ENCODE measurements at regions not wholly inside any gene's neighbourhood (a gene's known extent, or its start where the extent isn't known, plus 50 kb on each side); places are given as distances from the start of the nearest gene placed in this dataset.

DNA sequence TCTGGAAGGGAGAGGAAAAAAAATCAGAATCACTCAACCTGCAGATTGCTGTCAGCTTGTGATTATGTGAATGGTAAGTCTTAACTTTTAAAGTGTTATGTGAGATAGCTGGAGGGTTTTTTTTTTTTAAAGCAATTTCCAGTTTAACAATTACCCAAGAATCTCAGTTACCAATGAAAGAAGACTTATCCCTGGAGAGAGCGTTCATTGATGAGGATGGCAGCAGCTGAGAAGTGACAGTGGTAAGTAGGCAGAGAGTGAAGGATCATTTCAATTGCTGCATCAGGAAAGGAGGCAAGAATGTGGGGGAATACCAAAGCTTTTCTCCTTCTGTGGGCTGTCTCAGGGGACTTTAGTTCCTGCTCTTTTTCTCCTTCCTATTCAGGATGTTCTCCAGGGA is 370.2 kb upstream of the C9orf72 start:
- intact Hi-C loops (cut with DNase I): no loop called here

DNA sequence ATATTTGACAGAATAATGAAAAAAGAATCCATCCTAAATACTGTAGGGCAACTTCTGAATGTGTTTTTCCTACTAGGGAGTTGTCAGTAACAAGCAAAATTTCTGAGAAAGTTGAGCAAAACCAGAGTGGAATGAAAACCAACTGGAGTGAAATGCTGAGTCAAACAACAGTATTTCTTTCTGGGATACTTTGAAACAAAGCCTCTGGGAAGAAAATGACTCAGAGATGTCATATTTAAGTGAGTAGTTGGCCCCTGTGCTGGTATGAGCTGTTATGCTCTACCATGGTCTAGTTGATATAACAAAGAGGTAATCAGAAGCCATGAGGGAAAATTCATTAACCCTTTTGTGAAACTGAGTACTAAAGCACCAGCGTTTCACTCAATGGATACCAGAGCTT is 372.1 kb upstream of the C9orf72 start:
- DNase-seq: no peak
- intact Hi-C loops (cut with DNase I): no loop called here

More for the DNA sequence above, 370.2 kb upstream of the C9orf72 start:
- DNase-seq: peak in 13 of 42 donors; percentile 5 to 59 (median 21)

DNA sequence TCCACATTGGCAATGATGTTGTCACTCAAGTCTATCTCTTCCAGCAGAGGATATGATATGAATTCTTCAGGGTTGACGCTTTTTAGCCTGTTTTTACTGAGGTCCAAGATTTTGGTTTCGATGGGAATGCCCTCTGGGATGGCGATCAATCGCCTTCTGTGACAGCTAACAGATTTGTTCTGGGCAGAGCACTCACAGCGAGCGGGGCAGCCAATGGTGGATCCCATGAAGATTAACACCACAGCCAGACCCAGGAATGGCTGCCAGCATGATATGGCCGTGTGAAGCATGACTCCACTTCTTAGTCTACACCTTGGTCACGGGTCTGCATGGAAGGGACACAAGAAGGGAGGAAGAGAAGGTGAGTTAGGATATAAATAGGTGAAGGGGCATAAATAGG is 377.1 kb upstream of the C9orf72 start:
- intact Hi-C loops (cut with DNase I): no loop called here
- DNase-seq: no peak

DNA sequence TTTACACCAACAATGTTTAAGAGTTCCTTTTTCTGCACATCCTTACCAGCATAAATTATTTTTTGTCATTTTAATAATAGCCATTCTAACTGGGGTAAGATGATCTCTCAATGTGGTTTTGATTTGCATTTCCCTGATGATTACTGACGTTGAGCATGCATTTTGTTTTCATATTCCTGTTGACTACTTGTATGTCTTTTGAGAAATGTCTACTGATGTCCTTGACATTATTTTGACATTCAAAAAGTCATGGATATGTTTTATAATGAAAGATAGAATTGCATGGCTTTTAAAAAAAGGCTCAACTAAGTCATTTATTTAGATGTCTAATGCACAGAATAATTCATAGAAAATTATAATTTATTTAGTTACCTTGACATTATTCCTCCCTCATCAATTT is 381.6 kb upstream of the C9orf72 start:
- DNase-seq: no peak
- intact Hi-C loops (cut with DNase I): no loop called here

DNA sequence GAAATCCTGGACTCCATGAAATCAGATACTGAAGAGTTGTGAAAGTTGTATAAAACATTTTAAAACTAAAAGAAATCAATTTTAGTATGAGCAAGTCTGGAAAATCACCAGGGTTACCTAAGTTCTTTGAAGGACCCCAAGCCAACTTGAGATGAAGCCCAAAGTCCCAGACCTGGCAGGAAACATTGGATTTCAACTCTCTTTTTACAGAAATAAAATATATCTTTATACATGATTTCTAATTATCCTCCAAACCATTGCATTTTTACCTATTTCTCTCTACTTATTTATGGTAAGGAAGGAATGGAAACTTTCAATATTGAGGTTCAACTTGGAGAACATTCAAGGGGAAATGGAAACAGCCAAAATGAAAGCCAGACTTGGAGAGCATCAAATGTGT is 390.6 kb upstream of the C9orf72 start:
- DNase-seq: no peak
- intact Hi-C loops (cut with DNase I): no loop called here

DNA sequence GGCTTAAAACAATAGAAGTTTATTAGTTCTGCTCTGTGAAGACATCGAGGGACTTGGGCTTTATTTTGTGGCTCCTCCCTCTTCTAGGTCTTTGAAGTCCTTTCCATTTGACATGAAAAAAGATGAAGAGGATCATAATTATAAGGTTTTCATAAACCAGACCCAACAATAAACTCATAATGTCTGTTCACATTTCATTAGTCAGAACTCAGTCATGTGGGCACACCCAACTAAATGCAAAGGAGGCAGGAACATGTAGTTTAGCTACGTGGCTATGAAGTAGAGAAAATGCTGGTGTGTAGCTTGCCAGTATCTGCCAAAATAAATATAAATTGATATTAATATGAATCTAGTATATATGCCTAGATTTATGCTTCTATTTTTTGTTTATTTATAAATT is 393.9 kb upstream of the C9orf72 start:
- DNase-seq: no peak
- intact Hi-C loops (cut with DNase I): no loop called here

DNA sequence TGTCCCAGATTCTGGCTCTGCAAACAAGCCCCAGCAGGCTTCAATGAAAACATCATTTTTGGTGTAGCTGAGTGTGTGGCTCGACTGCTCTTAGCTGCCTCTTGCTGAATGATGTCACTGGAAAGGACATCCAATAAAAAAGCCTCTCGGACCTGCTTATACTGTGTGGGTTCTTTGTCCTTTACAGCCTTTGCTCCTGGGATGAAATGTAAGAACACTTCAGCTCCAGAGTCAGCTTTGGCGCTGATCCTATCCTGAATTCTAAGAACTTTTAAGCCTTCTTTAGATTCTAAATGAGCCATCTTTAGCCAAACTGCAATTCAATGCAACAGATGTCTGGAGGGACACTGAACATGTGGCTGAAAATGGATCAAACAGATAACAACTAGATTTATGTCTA is 404.6 kb upstream of the C9orf72 start:
- intact Hi-C loops (cut with DNase I): no loop called here
- no peak for DNase-seq

DNA sequence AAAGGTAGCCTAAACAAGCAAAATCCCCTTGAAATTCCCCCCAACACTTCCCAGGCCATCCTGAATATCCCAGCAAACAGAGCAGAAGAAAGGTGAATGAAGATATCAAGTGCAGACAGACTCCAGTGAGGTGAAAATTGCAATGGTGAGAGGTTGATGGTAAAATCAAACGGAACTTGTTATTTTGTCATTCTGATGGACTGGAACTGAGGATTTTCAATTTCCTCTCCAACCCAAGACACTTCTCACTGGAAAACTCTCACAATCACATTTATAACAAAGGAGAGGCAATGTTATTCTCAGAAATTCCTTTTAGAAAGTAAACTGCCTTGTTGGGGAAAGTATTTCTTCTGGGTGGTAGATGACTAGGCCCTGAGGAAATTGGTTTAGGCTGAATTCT is 412.4 kb upstream of the C9orf72 start:
- DNase-seq: no peak
- intact Hi-C loops (cut with DNase I): no loop called here

DNA sequence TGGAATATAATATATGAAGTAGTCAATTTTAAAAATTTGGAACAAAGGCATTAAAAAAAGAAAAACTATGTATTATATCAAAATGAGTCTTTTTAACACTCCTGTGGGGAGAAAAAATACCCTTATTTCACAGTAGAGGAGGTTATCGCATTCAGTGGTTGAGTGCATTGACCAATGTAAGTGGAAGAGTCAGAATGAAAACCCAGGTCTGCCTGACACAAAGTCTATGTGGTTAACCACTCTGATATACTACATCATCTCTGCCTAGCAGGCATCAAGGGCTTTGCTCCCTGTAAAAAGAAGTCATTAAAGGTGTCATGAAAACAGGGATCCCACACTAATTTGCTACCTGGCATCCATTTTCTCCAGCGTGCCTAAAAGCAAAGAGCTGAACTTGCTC is 417.2 kb upstream of the C9orf72 start:
- intact Hi-C loops (cut with DNase I): no loop called here
- DNase-seq: no peak

DNA sequence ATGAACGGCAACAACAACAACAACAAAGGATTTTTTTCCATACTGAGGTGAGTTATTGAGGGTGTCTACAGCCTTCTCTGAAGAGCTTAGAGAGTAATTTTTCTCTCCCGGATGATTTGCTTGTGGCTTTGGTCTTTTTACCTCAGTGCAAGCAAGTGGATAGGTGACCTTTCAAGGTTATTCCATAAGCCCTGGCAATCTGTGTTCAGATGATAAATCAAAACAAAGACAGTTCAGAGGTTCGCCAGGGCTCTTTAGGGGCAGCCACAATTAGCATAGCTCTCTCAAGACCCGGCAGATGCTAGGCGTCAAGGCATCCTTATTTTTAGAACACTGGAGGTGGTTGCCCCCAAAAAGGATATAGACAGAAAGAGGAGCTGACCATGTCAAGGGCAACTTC is 417.9 kb upstream of the C9orf72 start:
- no peak for DNase-seq
- intact Hi-C loops (cut with DNase I): no loop called here

DNA sequence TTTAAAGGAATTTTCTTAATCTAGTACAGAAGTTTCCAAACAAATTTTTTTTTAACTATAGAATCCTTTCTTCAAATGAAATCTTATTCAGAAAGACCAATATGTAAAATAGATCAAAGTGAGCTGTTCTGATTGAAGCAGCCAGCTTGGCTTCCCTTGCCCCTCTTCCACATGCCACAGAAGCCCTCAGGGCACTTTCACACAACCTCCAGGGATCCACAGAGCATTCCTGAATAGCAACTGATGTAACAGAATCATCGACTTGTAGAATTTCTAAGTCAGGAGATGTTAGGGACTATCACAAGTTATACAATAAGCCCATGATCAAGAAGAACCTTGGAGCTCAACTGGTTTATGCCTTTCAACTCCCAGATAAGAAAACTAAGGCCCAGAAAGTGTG is 427.8 kb upstream of the C9orf72 start:
- intact Hi-C loops (cut with DNase I): no loop called here
- DNase-seq: no peak

DNA sequence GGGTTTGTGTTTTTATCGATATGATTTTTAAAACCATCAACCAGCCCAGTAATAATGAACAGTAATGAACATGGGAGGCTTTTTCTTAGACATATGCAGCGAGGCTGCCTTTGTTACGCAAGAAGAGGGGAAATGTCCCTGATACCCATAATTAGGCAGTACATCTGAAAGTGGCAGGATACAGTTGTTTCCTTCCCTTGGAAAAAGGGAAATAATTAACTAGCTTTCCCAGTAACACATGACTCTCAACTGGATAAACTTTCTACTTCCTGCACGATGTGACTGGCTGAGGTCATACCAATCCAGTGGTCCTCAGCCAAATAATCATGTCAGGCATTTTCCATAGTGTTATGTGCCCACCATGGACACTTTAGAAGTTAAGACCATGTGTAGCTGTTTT is 431.6 kb upstream of the C9orf72 start:
- intact Hi-C loops (cut with DNase I): no loop called here
- no peak for DNase-seq

DNA sequence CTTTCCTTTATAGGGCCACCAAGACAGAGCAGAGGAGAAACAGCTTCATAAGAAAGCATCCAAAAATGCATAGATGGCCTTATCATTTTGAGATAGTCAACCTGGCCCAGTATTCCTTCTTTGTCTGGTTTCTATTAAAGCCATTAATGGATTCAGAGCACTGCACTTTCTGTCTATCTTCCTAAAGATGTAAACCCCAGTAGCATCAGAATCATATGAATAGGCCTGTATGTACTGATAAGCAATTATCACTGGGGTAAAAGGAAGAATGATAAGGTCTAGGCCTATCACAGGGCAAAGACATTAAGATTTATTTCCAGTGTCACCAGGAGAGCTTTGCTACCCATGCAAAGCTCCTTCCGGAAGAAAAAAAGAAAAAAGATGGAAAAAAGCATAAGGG is 432.5 kb upstream of the C9orf72 start:
- intact Hi-C loops (cut with DNase I): no loop called here
- DNase-seq: no peak

DNA sequence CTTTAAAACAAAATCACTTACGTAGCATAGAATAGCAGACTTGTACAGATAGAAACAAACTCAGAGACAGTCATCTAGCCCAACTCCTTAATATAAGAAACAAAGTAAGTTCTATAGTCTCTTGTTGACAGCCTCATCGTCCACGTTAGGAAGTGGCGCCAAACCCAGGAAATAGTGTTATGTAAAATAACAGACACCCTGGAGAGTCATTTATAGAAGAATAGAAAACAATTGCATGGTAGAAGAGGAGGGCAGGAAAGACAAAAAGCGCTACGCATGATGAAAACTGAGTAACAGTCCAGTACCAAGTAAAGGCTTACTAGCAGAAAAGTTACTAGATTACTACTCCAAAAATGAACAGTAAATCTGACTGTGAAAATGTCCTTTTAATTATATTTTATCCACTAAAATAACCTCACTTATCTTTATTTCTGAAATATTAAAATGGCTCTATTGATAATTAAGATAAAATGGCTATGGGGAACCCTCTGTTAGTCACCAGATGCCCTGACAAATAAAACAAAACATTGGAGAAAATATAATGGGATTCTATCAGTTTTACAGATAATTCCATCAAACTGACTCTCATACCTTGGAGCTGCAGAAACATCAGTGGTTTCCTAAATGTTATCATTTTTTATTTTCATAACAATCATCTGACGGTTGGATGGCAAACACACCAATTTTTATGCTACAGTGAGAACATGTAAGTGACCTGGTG is 434.0 kb upstream of the C9orf72 start:
- intact Hi-C loops (cut with DNase I): no loop called here
- DNase-seq: no peak

DNA sequence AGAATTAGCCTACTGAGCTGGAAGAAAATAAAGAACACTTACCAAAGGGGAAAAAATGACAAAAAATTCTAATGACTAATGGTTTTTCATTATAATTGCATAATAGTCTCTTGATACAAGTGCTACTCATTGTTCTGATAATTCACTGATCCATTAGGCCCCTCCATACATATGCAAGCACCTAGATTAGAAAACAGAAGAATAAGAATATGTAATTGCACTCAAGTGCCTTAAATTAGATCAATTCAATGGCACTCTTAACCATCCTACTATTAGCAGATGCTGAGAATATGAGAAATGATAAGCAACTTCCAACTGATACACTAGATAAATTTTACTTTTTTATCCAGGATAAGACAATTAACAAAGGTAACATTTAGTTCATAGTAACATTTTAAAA is 440.9 kb upstream of the C9orf72 start:
- intact Hi-C loops (cut with DNase I): no loop called here
- DNase-seq: no peak

DNA sequence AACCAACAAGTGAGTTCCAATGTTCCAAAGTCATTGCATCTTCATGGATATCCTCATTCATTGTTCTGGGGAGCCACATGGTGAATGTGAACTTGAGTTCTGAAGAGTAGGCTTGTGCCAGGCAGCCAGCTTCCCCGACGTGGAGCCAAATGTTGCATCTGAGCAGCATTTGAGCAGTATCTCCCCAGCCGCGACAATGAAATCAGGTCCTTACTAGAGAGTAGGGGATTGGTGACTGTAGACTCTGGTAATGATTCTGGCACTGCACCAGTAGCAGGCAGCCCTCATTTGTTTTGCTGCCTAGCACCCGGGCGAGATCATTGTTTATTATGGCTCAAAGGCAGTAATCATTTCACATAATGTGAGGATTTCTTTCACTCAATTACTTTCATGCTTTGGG is 451.4 kb upstream of the C9orf72 start:
- intact Hi-C loops (cut with DNase I): no loop called here
- DNase-seq: peak in 22 of 42 donors; percentile 0 to 48 (median 16)

DNA sequence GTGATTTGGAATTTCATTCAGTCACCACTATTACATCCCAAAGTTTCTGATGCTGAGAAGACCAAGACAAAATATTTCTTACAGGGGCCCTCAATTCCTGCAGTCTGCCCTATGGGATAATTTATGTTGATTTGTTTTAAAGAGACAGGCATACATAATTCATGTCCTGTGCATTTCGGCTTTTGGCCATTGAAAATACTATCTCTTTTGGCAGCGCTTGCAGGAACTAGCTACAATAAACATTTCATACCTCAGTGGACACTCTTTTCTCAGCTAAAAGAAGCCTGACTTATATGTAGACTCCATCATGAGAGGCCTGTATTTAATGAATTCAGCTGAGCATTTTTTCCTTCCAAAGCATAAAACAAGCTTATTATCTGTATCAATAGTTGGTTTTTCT is 451.9 kb upstream of the C9orf72 start:
- DNase-seq: no peak
- intact Hi-C loops (cut with DNase I): no loop called here

DNA sequence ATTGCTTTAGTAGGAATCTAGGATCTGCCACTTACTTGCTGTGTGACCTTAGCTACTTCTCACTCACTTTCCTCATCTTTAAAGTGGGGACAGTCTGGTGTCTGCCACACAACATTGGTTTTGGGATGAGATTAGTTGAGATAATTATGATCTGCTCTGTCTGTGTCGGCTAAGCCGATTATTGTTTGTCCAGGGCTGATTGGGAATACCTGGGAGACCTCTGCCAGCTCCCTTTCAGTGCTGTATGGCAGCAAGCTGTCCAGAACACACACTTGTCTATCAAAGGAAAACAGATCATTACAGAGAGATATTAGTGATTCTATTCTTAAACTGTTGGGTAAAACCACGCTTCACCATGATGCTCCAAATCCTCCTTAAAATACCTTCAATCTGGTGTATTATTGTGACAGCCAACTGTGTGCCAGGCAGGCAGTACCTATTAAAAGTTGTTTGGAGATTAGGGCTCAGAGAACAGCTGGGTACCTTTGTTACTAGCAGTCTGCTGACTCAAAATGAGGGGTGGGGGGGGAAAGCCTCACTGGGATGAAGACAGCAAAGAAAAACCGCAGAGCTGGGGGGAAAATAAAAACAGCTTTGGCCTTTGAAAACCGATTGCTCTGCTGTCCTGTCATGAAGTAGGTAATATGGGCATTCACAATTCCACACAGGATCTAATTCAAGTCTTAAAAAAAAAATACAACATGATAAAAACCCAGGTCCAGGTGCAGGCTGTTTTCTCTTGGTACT is 458.4 kb upstream of the C9orf72 start:
- intact Hi-C loops (cut with DNase I): no loop called here
- no peak for DNase-seq

DNA sequence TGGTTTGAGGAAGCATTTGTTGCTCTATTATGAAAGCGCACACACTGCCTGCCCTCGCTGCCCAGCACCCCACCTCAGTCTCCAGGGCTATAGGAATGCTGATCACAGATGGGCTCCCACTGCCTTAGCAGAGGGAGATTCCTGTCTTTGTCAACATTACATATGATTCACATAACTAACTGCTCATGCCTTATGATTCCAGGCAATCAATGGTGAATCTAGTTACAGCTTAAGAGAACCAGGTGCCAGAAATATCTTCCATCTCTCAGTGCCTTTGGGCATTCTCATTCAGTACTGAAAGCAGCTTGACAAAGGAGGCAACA is 458.9 kb upstream of the C9orf72 start:
- DNase-seq: no peak
- intact Hi-C loops (cut with DNase I): no loop called here

DNA sequence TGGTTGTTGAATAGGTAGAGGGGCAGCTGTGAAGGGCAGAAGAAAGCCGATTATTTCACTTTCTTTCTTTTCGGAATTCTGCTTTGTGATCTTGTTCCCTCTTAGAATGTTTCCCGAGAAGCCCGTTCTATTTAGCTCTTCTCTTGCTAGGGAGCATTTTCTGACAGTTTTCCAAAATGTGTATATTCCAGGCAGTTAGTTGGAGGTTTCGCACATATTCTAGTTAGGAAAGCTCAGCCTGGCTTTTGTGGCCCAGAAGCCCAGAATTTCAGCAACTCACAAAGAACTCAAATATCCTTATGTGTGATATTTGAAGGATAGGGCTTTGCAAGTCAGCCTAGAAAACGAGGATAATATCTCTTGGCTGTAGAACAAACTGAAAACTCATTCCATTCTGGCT is 461.0 kb upstream of the C9orf72 start:
- DNase-seq: no peak
- intact Hi-C loops (cut with DNase I): no loop called here

DNA sequence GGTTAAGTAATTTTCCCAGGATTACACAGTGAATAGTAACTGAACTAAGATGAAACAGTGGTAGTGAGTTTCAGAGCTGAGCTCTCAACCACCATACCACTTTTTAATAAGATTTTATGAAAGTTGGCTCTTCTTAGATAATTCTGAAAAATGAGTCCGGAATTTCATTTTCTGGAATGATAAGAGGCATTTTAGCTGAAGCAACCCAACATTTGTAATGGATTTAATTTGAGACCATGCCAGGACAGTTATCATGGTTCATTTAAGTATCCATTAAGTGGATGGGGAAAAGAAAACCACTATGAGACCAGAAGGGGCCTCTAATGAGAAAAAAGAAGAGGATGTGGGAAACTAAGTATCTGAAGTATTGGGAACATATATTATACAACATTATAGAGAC is 464.7 kb upstream of the C9orf72 start:
- intact Hi-C loops (cut with DNase I): no loop called here

More for the DNA sequence above, 464.7 kb upstream of the C9orf72 start:
- DNase-seq: no peak
